NCI-H2196 (cell line): ENCODE measurements at regions not wholly inside any gene's neighbourhood (a gene's known extent, or its start where the extent isn't known, plus 50 kb on each side); places are given as distances from the start of the nearest gene placed in this dataset.

Source experiments
- DNase-seq: peaks from one replicate; lab custom pipeline; 2025; ENCODE audit not compliant: unreplicated experiment; lab: John Stamatoyannopoulos, UW

DNA sequence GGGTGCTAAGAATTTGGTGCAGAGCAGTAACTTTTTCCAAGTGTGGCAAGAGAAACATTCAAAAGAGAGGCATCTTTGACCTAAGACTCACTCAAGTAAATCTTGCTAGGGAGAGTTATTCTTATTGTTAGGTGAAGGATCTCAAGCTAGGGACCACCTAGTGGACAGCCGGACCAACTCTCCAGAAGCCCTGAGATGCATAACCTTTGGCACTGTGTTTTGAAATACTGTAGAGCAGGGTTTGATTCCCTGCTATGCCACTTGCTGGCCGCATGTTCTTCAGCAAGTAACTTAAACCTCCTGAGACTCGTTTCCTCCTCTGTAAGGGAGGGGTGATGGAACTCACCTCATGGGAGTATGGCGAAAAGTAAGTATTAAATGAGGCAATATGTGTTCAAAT lies 336.1 kb upstream of the ADAMTSL1 start:
- no peak for DNase-seq

DNA sequence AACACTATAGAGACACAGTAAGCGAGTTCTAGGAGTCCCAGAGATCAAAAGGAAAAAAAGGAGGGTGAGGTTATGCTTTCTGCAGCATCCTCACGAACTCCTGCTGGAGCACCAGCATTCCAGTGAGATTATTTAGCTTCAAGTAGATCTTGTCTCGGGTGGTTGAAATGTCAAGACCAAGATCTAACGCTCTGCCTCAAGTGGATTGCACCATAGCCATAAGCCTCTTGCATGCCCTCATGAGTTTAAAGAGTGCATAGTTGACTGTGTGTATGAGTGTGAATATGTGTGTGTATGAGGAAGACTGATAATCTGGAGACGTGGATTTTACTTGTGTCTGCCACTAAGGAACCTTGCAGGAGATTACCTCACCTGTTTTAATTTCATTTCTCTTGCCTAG lies 335.3 kb upstream of the ADAMTSL1 start:
- no peak for DNase-seq

DNA sequence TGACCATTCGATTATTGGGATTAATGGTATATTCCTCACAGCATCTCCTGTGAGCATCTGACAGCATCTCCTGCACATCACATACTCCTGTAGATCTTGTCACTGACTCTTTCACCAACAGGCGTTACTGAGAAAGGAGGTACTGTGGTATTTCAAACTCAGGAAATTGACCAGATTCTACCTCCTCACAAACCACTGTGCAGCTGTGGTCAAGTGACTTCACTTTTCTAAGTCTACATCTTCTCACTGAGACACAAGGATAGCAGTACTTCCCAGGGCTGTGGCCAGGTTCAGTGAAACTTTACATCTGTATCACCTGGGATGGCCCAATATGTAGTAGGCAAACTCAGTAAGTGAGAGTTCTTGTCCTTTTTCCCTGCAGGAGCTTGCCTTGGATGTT lies 332.3 kb upstream of the ADAMTSL1 start:
- DNase-seq: no peak

DNA sequence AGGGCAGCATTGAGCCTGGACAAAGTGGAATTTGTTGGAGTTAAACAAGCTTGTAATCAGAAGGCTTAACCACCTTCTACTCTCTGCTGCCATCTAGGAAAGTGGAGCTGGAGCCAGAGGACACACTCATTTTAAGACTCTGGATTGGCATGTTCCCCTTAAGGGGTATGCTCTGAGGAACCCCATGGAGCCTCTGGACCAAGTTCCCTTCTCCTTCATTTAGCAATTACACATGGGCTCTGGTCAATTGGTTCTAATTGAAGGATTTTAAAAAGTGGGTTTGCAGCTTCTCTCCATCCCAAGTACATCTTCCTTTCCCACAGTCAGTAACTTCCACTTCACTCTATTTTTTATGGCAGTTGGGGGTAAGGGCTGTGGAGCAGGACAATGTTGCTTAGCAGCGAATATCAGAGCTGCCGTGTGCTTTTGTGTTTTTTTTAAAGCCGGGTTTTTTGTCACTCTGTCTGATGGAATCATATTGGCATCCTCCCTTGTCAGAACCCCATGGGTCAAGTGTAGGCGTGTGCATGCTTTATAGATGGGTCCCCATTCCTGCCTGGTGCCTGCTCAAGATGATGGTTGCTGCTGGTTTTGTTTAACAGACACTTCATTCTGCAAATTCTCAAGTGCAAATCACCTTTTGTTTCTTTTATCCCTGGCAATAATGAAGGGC lies 330.7 kb upstream of the ADAMTSL1 start:
- no peak for DNase-seq

DNA sequence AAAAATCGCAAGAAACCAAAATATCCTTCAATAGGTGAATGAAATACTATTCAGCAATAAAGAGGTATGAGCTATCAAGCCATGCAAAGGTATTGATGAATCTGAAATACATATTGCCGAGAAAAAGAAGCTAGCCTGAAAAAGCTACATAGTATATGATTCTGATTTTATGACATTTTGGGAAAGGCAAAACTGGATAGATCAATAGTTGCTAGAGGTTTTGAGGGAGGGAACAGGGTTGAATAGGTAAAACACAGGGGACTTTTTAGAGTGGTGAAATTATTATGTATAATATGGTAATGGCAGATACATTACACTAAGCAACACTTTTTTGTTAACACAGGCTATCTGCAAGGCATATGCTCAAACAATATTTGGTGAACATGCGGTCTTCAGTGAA lies 327.6 kb upstream of the ADAMTSL1 start:
- no peak for DNase-seq

DNA sequence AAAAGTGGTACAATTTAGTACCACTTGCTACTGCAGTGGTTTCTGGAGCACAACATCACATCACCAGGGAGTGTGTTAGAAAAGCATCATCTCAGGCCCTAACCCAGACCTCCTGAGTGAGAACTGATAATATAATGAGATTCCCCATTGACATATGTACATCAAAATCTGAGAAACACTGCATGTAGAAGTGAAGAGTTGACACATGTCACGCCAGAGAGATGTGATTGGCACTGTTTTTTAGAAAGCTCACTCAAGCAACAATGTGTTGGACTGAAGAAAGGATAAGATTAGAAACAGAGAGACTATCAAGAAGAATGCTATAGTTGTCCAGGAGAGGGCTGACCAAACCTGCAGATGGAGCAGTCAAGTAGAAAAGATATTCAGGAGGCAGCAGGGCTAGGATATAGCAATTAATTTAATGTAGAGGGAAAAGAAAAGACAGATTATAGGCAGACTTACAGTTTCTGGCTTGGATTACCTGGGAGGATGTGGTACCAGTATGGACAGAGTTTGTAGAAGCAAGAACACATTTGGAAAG lies 324.4 kb upstream of the ADAMTSL1 start:
- DNase-seq: no peak

DNA sequence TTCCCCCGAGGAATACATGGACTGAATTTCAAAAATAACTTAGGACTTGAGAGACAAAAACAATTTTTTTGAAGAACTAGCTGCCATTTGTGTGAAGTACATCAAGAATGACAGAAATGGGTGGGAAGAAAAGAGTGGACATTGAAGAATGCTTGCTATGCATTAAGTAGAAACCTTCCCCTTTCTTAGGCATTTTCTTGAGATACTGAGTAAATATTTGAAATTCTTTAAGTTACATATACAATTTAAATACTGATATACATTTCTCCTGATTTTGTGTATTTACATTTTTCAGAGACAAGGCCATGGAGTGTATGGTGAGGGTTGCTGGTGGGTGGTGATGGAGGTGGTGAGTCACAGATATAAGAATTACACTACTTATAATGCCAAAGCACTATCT lies 319.3 kb upstream of the ADAMTSL1 start:
- DNase-seq: no peak

DNA sequence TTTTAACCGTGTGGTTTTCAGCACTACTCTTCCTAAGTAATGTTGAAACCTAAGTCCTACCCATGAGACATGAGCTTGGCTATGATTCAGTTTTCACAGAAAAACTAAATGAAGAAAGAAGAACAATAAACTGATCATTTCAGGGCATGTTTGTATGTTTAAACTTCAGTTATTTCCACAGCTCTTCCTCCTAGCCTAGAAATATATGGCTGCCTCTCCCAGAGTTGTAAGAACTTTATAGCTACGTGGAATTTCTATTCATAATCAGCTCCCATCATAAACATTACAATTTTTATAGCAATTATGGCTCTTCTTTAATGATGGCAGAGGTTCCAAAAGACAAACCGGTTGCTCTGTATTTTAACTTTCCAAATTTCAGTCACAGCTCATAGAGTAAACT lies 314.7 kb upstream of the ADAMTSL1 start:
- no peak for DNase-seq

DNA sequence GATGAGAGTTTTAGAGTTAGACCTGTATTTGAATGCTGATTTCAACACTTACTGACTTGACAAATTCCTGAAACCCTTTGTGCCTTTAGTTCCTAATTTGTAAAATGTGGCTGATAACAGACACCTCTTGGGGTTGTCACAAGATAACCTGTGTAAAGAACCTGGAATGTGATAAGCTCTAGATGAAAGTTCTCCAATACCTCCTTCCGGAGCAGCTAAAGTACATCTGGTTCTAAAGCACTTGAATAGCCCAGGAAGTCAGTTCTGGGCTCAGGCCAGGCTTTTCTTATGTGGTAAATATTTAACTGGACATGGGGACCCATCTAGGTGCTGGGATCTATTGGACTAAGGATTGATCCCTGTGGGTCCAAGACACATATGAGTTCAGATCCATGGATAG lies 310.8 kb upstream of the ADAMTSL1 start:
- DNase-seq: no peak

DNA sequence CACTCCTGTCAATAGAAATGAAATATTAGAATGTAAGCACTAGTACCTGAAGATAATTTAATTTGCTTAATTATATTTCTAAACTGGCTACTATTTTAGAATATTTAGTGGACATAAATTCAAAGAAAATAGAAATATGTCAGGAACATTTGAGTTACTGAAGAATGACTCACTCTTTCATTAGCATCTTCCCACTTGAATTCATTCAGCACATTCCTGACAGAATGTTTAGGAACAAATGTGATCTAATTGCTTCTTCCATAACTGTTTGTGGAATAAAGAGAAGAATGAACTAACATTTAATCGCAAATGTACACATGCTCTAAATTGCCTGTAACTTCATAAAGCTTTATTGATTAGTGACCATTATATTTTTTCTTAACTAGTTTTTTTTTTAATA lies 306.2 kb upstream of the ADAMTSL1 start:
- no peak for DNase-seq

DNA sequence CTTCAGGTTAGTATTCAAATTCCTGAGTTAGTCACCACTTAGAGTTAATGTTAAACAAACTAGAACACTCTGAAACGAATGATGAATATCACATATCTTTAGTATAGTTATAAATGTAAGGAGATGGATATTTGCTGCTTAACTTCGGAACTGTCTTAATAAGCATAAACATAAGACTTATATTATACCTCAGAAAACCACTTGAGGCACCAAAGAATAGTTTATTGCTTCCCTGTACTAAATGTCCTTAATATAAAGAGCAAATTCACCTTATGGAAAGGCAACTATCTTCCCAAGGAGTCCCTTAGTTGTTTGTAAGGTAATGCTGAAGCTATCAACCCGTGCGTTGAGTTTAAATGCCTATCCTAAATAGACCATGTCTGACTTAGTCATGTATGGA lies 300.0 kb upstream of the ADAMTSL1 start:
- DNase-seq: no peak

DNA sequence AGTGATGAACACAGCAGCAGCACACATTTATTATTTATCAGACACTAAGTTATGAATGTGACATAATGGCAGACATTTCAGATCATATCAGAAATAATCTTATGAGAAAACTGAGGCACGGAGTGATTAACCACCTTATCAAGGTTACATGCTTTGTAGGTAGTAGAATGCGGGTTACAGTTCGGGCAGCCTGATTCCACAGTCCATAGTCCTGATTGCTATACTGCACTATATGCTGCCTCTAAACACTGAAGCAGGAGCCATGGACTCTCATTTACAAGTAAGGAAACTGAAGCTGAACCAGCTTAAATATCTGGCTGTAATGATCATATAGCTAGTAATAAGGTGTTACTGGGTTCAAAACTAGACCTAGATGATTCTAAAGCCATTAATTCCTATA lies 291.3 kb upstream of the ADAMTSL1 start:
- DNase-seq: no peak

DNA sequence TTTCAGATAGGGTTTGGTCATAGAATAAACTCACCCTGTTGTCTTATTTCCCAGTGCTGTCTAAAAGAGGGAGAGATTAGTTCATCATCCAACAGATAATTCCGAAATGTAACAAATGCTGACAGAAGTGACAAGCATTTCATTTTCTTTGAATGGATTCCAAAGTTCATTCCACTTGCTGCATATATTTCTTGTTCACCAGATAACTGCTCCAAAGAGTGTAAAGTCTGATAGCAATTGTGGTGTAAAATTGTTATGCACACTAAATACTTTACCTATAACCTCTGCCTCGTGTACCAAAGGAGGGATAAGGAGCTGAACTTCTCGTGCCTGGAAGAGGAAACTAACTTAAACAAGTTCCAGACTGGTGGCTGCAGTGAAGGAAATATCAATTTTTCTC lies 290.0 kb upstream of the ADAMTSL1 start:
- no peak for DNase-seq

DNA sequence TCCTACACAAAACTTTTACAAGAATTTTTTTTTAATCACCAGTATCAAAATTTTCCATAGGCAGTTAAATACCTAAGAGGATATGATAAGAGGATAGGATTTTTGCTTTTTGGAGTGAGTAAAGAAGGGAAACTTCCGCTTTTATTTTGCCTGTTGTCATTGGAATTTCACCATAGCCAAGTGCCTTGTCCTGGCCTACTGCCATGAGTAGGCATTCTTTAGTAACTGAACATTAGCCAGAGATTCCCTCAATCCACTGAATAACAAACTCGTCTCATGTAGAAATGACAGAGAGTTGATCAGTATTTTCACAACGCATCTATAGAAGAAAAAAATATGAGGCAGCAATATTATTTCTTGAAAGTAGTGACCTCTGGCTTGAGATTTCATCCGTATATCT lies 289.6 kb upstream of the ADAMTSL1 start:
- no peak for DNase-seq

DNA sequence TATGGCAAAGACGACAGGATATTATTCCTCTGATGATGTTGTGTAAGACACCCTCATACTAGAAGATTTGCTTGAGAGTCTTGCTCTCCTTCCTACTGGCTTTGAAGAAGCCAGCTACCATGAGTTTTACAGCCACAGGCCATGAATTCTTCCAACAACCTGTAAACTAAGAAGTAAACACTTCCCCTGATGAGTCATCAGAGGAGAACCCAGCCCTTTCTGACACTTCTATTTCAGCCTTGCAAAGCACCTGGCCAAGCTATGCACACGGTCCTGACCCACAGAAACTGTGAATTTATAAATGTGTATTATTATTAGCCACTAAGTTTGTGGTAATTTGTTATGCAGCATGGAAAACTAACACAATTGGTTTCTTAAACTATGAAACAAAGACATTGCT lies 288.8 kb upstream of the ADAMTSL1 start:
- DNase-seq: no peak

DNA sequence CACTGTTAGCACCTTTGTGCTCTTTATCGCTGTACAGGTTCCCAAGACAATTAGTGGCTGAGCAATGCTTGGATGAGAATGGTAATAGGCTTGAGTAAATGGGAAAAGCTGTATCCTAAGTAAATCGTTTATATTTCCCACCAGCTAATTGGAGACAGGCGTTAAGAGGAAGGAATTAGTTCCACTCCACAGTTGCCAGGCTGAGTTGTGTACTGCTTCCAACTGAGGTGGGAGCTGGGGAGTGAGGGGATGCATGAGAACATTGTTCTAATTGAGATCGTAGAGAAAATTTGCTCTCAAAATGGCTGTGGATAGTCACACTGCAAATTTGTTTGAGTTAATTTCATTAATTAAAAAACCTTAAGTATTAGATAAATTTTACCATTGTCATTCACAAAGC lies 285.0 kb upstream of the ADAMTSL1 start:
- no peak for DNase-seq

DNA sequence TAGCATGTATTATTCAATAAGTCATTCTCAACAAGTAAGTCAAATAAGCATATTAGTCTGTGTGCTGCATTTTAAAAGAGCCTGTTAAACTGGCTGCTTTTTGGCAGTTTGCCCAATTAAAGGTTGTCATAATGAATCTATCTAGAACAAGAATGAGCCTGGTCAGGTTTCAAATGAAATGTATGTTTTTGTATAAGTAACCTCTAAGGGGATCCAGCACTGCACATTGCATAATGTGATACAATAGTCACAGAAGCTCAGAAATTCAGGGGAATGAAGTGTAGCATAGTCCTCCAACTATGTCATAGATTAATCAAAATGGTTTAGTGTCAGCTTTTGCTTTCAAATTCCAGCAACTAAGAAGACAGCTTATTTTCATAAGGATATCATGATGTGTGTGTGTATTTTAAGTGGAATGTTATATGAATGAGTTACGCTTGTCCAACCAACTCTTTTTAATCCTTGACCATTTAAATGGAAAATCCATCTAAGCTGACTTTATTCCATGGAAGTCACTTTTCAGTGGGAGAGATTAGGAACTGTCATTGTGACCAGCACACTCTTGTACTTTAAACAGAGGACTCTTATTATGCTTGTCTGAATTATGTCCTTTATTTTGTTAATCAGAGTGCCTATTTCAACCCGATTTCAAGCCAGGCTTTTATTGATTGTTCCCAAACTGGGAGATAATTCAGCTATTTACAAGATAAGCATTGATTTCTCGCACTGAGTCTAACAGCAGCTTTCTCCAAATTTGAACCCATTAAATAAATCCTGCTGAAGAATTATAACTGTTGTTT lies 283.9 kb upstream of the ADAMTSL1 start:
- DNase-seq: no peak

DNA sequence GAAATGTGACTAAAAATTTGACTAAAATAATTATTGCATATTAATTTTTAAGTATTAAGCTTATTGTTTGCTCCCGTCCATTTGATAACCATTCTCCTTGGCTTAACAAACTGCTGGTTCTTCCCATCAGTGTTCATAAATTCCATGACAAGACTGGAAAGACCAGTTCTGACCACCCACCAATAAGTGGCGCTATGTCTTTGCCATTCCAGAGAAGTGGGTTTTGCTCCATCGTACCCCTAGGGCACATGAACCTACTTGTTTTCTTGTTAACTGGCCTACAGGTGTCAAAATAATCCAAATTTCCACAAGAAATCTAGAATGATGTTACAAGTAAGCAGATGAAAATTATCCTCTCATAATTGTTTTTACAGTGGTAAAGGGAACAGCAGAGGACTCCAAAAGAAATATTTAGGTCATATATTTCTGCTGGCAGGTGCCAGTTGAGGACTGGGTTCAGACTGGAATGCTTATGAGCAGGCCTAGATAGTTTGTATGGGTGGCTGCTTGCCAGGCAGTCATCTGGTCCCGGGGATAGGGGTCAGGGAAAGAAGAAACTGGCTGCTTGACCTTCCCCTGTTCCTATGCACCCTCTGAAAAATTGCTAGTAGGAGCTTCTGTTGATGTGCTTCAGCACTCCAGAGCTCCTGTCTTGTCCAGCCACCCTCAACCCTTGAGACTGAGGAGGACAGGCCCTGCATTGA lies 283.1 kb upstream of the ADAMTSL1 start:
- no peak for DNase-seq

DNA sequence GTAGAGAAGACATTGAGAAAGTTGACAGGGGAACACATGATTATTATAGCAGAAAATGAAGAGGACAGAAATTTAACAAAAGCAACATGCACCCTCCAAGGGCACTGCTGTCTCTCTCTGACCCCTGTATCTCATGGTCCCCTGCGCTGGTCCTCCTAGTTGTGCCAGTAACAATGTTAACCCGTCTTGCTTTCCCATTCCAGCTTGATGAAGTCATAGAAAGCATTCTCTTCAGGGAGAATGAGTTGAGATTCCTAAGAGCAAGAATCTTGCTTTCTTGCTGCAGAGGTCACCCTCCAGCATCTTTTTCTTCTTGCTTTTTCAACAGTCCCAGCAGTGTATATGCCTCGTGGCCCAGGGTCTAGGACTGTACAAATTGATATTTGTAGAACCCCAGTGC lies 279.6 kb upstream of the ADAMTSL1 start:
- DNase-seq: no peak

DNA sequence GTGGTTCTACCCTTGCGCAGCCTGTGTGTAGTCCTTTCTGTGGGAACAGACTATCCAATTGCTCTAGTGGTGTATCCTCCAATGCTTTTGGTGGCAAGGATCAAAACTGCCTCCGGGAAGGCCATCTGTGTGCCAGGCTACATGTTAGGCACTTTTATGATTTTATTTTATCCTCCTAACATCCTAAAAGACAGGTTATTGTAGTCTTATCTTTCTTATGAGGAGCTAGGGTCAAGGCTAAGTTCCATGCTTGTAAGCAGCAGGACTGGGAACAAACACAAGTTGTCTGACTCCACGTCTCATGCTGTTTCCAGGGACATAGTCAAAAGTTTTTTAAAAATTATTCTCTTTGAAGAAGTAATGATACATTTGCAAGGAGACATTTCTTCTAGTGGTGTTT lies 278.7 kb upstream of the ADAMTSL1 start:
- DNase-seq: no peak

DNA sequence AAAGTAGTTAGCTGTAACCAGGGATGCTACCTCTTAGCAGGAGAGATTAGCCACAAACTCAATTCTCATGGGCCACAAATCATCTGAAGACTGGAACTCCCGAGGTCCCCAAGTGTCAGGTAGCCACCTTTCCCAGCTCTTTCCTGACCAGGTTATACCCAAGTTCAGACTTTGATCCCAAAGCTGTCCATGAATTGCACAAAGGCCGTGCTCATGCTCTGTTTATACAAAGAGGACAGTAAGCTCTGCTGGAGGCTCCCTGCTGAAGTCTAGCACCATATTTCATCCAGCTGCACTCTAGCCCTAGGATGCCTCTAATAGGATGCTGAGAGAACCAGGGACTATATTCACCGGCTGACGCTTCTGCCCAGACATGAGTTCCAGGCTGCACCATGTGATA lies 271.0 kb upstream of the ADAMTSL1 start:
- DNase-seq: no peak

DNA sequence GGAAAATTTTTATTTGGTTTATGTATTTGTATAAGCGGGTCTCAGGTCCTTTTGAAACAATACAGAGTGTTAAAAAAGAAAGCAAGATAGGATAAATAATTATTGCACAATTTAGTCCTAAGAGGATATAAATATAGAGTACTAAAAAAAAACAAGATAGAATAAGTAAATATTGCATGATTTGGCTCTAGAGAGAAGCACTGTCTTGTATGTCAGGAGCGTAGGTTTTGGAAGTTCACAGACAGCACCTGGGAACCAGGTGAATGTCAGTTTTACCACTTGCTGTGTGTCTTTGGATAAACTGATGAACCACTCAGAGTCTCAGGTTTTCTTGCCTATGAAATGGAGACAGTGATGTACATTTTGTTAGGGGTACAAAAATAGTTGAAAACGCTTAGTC lies 266.2 kb upstream of the ADAMTSL1 start:
- DNase-seq: no peak
